A549 (cell line): ENCODE measurements at regions not wholly inside any gene's neighbourhood (a gene's known extent, or its start where the extent isn't known, plus 50 kb on each side); places are given as distances from the start of the nearest gene placed in this dataset.

Experiments used
- CHD2 ChIP-seq: fragments of 150-350 bp; IDR thresholded peaks from 2 replicates; pipeline ENCODE4 v1.6.1; 2014; ENCODE audit warnings: low read length; ENCODE audit not compliant: partially characterized antibody
- CTCF ChIP-seq: fragments of >200 bp; sonication (Bioruptor Twin); formaldehyde crosslinking; IDR thresholded peaks from 3 replicates; pipeline ENCODE4 v1.5.1; 2016
- EP300 ChIP-seq, 2 experiments: fragments of >200 bp; sonication (Bioruptor Twin); formaldehyde crosslinking; IDR thresholded peaks; 2 replicates in 1 of 2; 3 replicates in 1 of 2; pipeline ENCODE4 v1.6.1; 2016 to 2017
- JUNB ChIP-seq: fragments of >200 bp; sonication (Bioruptor Twin); formaldehyde crosslinking; IDR thresholded peaks from 2 replicates; pipeline ENCODE4 v1.6.1; 2016
- KDM5A ChIP-seq: fragments of 200-600 bp; sonication (generic); IDR thresholded peaks from 2 replicates; pipeline ENCODE4 v1.6.1; 2016; ENCODE audit warnings: antibody characterized with exemption, mild to moderate bottlenecking
- POLR2A ChIP-seq: IDR thresholded peaks from 2 replicates; pipeline ENCODE4 v1.6.1; 2012; ENCODE audit warnings: mild to moderate bottlenecking, low read length
- SMC3 ChIP-seq: fragments of >200 bp; sonication (Bioruptor Twin); formaldehyde crosslinking; IDR thresholded peaks from 3 replicates; pipeline ENCODE4 v1.6.1; 2018; ENCODE audit warnings: inconsistent platforms
- TF ChIP-seq, protein P1 (sequence below): fragments of 450-650 bp; IDR thresholded peaks from 2 replicates; pipeline ENCODE4 v1.6.1; 2014; ENCODE audit warnings: antibody characterized with exemption

- TF ChIP-seq CTCF (no peak), EP300 (IDR thresholded peaks at IDR 0.05) (peak; percentile 36 to 42; a peak in 2 of 5 replicates), POLR2A (no peak), JUNB (no peak; the same call in none of the 2 replicates), CHD2 (no peak), SMC3 (peak; percentile 19; the same call in 1 of the 3 replicates), KDM5A (no peak)
- TF ChIP-seq, protein P1, sequence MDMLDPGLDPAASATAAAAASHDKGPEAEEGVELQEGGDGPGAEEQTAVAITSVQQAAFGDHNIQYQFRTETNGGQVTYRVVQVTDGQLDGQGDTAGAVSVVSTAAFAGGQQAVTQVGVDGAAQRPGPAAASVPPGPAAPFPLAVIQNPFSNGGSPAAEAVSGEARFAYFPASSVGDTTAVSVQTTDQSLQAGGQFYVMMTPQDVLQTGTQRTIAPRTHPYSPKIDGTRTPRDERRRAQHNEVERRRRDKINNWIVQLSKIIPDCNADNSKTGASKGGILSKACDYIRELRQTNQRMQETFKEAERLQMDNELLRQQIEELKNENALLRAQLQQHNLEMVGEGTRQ: no peak
Observed at GRCh38 chr2:19576411-19576810, 218.0 kb upstream of the OSR1 start.
